Liver (tissue), 8 donors: ENCODE measurements at regions not wholly inside any gene's neighbourhood (a gene's known extent, or its start where the extent isn't known, plus 50 kb on each side); places are given as distances from the start of the nearest gene placed in this dataset.

Source experiments
- DNase-seq: peaks from one replicate; pipeline ENCODE4 v3.0.0-alpha.2; 2017; ENCODE audit warnings: low spot score
- H3K27ac ChIP-seq, 2 donors: one replicate each; pipeline ENCODE4 v1.7.0; 2013; ENCODE audit warnings: inconsistent platforms in 2 of 2, low read length in 2 of 2, control low read depth in 1 of 2, low read depth in 1 of 2, mild to moderate bottlenecking in 1 of 2
- H3K27me3 ChIP-seq, 4 donors: one replicate each; pipeline versions ENCODE4 v1.6.1 to v1.7.0; 2013; ENCODE audit warnings: low read length in 3 of 4, inconsistent platforms in 1 of 4, mild to moderate bottlenecking in 1 of 4, moderate library complexity in 1 of 4; ENCODE audit not compliant: control insufficient read depth in 4 of 4, insufficient read depth in 4 of 4
- H3K36me3 ChIP-seq, 4 donors: one replicate each; pipeline versions ENCODE4 v1.6.1 to v1.7.0; 2013; ENCODE audit warnings: low read length in 3 of 4, mild to moderate bottlenecking in 3 of 4, low read depth in 1 of 4, moderate library complexity in 1 of 4; ENCODE audit not compliant: control insufficient read depth in 4 of 4, insufficient read depth in 3 of 4
- H3K4me1 ChIP-seq, 4 donors: one replicate each; pipeline versions ENCODE4 v1.6.1 to v1.7.0; 2013; ENCODE audit warnings: low read length in 3 of 4, mild to moderate bottlenecking in 3 of 4, moderate library complexity in 1 of 4; ENCODE audit not compliant: control insufficient read depth in 4 of 4, insufficient read depth in 4 of 4
- H3K4me3 ChIP-seq, 3 donors: one replicate each; pipeline versions ENCODE4 v1.6.1 to v1.7.0; 2013; ENCODE audit warnings: low read length in 3 of 3, control low read depth in 1 of 3, low read depth in 1 of 3, mild to moderate bottlenecking in 1 of 3
- H3K9ac ChIP-seq, 2 donors: one replicate each; pipeline ENCODE4 v1.7.0; 2013; ENCODE audit warnings: low read length in 2 of 2, mild to moderate bottlenecking in 2 of 2, moderate library complexity in 2 of 2, control low read depth in 1 of 2, low read depth in 1 of 2
- H3K9me3 ChIP-seq, 4 donors: one replicate each; pipeline versions ENCODE4 v1.6.1 to v1.7.0; 2013; ENCODE audit warnings: low read length in 3 of 4; ENCODE audit not compliant: control insufficient read depth in 4 of 4
- EGR1 ChIP-seq, 2 donors: IDR thresholded peaks; 2 replicates each; pipeline ENCODE4 v1.6.1; 2016 to 2018; ENCODE audit warnings: antibody characterized with exemption in 2 of 2, low read depth in 2 of 2
- FOXA2 ChIP-seq: IDR thresholded peaks from 2 replicates; pipeline ENCODE4 v1.6.1; 2016; ENCODE audit warnings: antibody characterized with exemption
- HNF4A ChIP-seq, 2 donors: conservative IDR thresholded peaks; 2 replicates each; pipeline ENCODE4 v1.6.1; 2016; ENCODE audit warnings: antibody characterized with exemption in 2 of 2, mild to moderate bottlenecking in 2 of 2
- HNF4G ChIP-seq: IDR thresholded peaks from 2 replicates; pipeline ENCODE4 v1.6.1; 2016; ENCODE audit warnings: antibody characterized with exemption
- JUND ChIP-seq, 2 donors: IDR thresholded peaks; 2 replicates each; pipeline ENCODE4 v1.6.1; 2016; ENCODE audit warnings: antibody characterized with exemption in 2 of 2
- NR2F2 ChIP-seq: IDR thresholded peaks from 2 replicates; pipeline ENCODE4 v1.6.1; 2016; ENCODE audit warnings: antibody characterized with exemption
- RXRA ChIP-seq, 2 donors: IDR thresholded peaks; 2 replicates each; pipeline ENCODE4 v1.6.1; 2017 to 2018; ENCODE audit warnings: antibody characterized with exemption in 2 of 2, mild to moderate bottlenecking in 1 of 2
- TAF1 ChIP-seq: conservative IDR thresholded peaks from 2 replicates; pipeline ENCODE4 v1.6.1; 2016; ENCODE audit warnings: antibody characterized with exemption, mild to moderate bottlenecking
- YY1 ChIP-seq: IDR thresholded peaks from 2 replicates; pipeline ENCODE4 v1.6.1; 2016; ENCODE audit warnings: antibody characterized with exemption, mild to moderate bottlenecking
- WGBS: extraction: QIAGEN DNeasy Blood & Tissue Kit; methylation state at CpG from one replicate; pipeline ENCODE4 v1.1.7; 2013; 5-methylcytosine and 5-hydroxymethylcytosine counted together
- TF ChIP-seq, protein P1 (sequence below): IDR thresholded peaks from 2 replicates; pipeline ENCODE4 v1.6.1; 2016; ENCODE audit warnings: antibody characterized with exemption
- TF ChIP-seq, protein P2 (sequence below): fragments of 150-350 bp; IDR thresholded peaks from 2 replicates; pipeline ENCODE4 v1.5.1; 2017; ENCODE audit warnings: improper control_type of control experiment, low read depth, low read length; ENCODE audit not compliant: missing input control
- TF ChIP-seq, protein P3 (sequence below): IDR thresholded peaks from 2 replicates; pipeline ENCODE4 v1.6.1; 2016; ENCODE audit warnings: antibody characterized with exemption
- TF ChIP-seq, protein P4 (sequence below): IDR thresholded peaks from 2 replicates; pipeline ENCODE4 v1.6.1; 2016; ENCODE audit warnings: antibody characterized with exemption
- donor health status: healthy.
- donor health status: healthy.
- donor health status: healthy.
- donor health status: healthy.
- donor health status: healthy.

DNA sequence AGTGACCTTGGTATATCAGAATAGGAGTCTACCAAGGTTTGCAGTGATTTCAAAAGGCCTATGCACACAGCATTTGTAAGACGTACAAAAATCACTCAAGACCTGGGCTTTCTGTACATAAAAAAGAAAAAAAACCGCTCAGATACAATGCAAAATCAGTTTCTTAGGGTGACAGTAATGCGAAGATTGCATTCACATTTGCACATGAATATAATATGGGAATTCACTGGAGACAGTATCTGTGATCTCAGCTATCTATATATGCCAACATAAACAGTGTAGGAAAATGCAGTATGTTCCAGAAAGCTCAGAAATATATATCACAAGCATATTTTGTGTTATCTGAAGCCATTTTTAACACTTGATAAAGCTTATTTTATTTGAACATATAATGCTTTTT lies 176.4 kb upstream of the MYOCD start:
- Histone ChIP-seq H3K4me1 (no peaks in the 10 kb centered on the region), H3K9ac (no peak overlapping the region), H3K36me3 (no peaks in the 10 kb centered on the region), H3K9me3 (no peaks in the 10 kb centered on the region), H3K27me3 (peaks cover 0 to 4% (median 0%) of the 10 kb centered on the region in 4 donors), H3K4me3 (no peak overlapping the region), H3K27ac (no peak overlapping the region)
- TF ChIP-seq, protein P1, sequence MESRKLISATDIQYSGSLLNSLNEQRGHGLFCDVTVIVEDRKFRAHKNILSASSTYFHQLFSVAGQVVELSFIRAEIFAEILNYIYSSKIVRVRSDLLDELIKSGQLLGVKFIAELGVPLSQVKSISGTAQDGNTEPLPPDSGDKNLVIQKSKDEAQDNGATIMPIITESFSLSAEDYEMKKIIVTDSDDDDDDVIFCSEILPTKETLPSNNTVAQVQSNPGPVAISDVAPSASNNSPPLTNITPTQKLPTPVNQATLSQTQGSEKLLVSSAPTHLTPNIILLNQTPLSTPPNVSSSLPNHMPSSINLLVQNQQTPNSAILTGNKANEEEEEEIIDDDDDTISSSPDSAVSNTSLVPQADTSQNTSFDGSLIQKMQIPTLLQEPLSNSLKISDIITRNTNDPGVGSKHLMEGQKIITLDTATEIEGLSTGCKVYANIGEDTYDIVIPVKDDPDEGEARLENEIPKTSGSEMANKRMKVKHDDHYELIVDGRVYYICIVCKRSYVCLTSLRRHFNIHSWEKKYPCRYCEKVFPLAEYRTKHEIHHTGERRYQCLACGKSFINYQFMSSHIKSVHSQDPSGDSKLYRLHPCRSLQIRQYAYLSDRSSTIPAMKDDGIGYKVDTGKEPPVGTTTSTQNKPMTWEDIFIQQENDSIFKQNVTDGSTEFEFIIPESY: no peak
- TF ChIP-seq NR2F2 (no peak), EGR1 (IDR thresholded peaks at IDR 0.05; ENCODE audit: low read depth in 2 of 2) (no peak), HNF4A (conservative IDR thresholded peaks at IDR 0.05) (no peak)
- TF ChIP-seq, protein P2, sequence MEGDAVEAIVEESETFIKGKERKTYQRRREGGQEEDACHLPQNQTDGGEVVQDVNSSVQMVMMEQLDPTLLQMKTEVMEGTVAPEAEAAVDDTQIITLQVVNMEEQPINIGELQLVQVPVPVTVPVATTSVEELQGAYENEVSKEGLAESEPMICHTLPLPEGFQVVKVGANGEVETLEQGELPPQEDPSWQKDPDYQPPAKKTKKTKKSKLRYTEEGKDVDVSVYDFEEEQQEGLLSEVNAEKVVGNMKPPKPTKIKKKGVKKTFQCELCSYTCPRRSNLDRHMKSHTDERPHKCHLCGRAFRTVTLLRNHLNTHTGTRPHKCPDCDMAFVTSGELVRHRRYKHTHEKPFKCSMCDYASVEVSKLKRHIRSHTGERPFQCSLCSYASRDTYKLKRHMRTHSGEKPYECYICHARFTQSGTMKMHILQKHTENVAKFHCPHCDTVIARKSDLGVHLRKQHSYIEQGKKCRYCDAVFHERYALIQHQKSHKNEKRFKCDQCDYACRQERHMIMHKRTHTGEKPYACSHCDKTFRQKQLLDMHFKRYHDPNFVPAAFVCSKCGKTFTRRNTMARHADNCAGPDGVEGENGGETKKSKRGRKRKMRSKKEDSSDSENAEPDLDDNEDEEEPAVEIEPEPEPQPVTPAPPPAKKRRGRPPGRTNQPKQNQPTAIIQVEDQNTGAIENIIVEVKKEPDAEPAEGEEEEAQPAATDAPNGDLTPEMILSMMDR: no peak
- DNase-seq: no peak
- 66% methylated on average over 3 of the region's 3 CpGs for WGBS

DNA sequence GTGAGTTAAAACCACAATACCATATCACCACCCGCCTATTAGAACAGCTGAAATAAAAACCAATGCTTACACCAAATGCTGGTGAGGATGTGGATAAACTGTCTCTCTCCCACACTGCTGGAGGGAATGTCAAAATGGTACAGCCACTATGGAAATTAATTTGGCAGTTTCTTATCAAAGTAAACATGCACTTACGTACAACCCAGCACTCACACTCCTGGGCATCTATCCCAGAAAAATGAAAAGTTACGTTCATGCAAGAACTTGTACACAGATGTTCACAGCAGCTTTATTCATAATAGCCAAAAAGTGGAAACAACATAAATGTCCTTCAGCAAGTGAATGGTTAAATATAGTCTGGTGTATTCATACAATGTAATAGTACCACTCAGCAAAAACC lies 173.2 kb upstream of the MYOCD start:
- H3K27ac ChIP-seq: no peak overlapping the region
- H3K9ac ChIP-seq: no peak overlapping the region
- H3K36me3 ChIP-seq: no peaks in the 10 kb centered on the region
- H3K9me3 ChIP-seq: no peaks in the 10 kb centered on the region
- TF ChIP-seq, protein P3, sequence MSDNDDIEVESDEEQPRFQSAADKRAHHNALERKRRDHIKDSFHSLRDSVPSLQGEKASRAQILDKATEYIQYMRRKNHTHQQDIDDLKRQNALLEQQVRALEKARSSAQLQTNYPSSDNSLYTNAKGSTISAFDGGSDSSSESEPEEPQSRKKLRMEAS: no peak
- TF ChIP-seq RXRA (IDR thresholded peaks at IDR 0.05): no peak
- TF ChIP-seq FOXA2: no peak
- H3K4me3 ChIP-seq: no peak overlapping the region
- no peaks in the 10 kb centered on the region for H3K4me1 ChIP-seq
- WGBS: 49% methylated on average over 3 of the region's 3 CpGs
- H3K27me3 ChIP-seq: peaks cover 0 to 3% (median 0%) of the 10 kb centered on the region in 4 donors
- no peak for DNase-seq

DNA sequence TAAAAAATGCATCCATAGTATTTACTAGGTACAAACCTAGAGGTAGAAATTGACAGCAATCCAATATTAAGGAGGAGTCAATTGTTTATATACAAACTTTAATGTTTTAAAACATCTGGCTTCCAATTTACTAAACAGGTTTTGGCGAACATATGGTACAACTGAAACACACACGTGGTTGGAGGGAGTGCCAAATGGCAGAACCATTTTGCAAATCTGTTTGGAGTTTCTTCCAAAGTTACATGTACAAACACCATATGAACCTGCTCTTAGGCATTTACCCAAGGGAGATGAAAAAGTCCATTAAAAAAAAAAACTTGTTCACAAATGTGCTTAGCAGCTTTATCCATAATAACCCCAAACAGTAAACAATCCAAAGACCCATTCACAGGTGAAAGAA lies 159.8 kb upstream of the MYOCD start:
- WGBS: 72% methylated on average over 2 of the region's 2 CpGs
- H3K9ac ChIP-seq: no peak overlapping the region
- H3K4me3 ChIP-seq: no peak overlapping the region
- no peak overlapping the region for H3K27ac ChIP-seq
- DNase-seq: no peak
- TF ChIP-seq, protein P3: no peak
- TF ChIP-seq RXRA (IDR thresholded peaks at IDR 0.05) (no peak), EGR1 (IDR thresholded peaks at IDR 0.05; ENCODE audit: low read depth in 2 of 2) (no peak), NR2F2 (no peak), YY1 (no peak), JUND (IDR thresholded peaks at IDR 0.05) (no peak), HNF4G (no peak), TAF1 (no peak)
- TF ChIP-seq, protein P4, sequence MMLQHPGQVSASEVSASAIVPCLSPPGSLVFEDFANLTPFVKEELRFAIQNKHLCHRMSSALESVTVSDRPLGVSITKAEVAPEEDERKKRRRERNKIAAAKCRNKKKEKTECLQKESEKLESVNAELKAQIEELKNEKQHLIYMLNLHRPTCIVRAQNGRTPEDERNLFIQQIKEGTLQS: no peak
- TF ChIP-seq, protein P2: no peak
- no peaks in the 10 kb centered on the region for H3K27me3 ChIP-seq
- H3K9me3 ChIP-seq: no peaks in the 10 kb centered on the region
- H3K36me3 ChIP-seq: no peaks in the 10 kb centered on the region
- no peaks in the 10 kb centered on the region for H3K4me1 ChIP-seq
